Fibroblast of lung (primary cell): ENCODE measurements at regions not wholly inside any gene's neighbourhood (a gene's known extent, or its start where the extent isn't known, plus 50 kb on each side); places are given as distances from the start of the nearest gene placed in this dataset.

Experiments
- EZH2 ChIP-seq: IDR thresholded peaks from 2 replicates; pipeline ENCODE4 v1.5.1; 2012; ENCODE audit warnings: low read length, control low read depth, mild to moderate bottlenecking; ENCODE audit errors: missing control alignments
- TF ChIP-seq, protein P1 (sequence below), 2 donors: IDR thresholded peaks in 1 of 2; conservative IDR thresholded peaks in 1 of 2; 1 replicate in 1 of 2; 2 replicates in 1 of 2; pipeline ENCODE4 v1.5.1; 2011 to 2012; ENCODE audit warnings: low read length in 2 of 2, control low read depth in 1 of 2, inconsistent platforms in 1 of 2, low read depth in 1 of 2, mild to moderate bottlenecking in 1 of 2

DNA sequence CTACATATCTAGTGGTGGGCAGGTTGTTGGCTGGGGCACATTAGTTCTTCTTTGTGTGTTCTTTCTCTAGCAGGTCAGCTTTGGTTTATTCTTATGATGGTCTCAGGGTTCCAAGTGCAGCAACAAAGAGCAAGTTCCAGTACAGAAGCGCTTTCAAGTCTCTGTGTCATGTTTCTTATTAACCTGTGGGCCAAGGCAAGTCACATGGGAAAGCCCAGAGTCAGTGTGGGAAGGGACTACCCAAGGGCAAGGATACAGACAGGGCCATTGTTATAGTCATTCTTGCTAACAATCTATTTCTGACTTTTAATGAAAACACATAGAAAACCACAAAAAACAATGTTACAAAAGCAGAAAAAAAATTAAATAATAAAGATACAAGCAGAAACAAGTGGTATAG, 754.6 kb downstream of the TBC1D22A start:
- TF ChIP-seq EZH2: no peak
- TF ChIP-seq, protein P1, sequence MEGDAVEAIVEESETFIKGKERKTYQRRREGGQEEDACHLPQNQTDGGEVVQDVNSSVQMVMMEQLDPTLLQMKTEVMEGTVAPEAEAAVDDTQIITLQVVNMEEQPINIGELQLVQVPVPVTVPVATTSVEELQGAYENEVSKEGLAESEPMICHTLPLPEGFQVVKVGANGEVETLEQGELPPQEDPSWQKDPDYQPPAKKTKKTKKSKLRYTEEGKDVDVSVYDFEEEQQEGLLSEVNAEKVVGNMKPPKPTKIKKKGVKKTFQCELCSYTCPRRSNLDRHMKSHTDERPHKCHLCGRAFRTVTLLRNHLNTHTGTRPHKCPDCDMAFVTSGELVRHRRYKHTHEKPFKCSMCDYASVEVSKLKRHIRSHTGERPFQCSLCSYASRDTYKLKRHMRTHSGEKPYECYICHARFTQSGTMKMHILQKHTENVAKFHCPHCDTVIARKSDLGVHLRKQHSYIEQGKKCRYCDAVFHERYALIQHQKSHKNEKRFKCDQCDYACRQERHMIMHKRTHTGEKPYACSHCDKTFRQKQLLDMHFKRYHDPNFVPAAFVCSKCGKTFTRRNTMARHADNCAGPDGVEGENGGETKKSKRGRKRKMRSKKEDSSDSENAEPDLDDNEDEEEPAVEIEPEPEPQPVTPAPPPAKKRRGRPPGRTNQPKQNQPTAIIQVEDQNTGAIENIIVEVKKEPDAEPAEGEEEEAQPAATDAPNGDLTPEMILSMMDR (conservative IDR thresholded peaks at IDR 0.05 in 1 of 2, IDR thresholded peaks at IDR 0.05 in 1 of 2; ENCODE audit: low read depth in 1 of 2, low read length in 2 of 2): no peak
